ENCODE measurements at regions not wholly inside any gene's neighbourhood (a gene's known extent, or its start where the extent isn't known, plus 50 kb on each side); places are given as distances from the start of the nearest gene placed in this dataset.

- ChIA-PET POLR2A (no interaction called here), CTCF (ENCODE audit: low intra/inter-chr PET ratio, low total read pairs) (no interaction called here)
- peaks cover 73% of the 10 kb centered on the region; the same call in 1 of the 2 replicates for H3K9me3 ChIP-seq (ENCODE audit: low read length)
- H3K4me3 ChIP-seq (replicated peaks in 1 of 3; ENCODE audit: insufficient read depth in 1 of 3, low read depth in 2 of 3, low read length in 3 of 3) = no peak overlapping the region
- no peaks in the 10 kb centered on the region for H3K4me1 ChIP-seq (ENCODE audit: insufficient read depth, low read length)
- H3K27ac ChIP-seq (ENCODE audit: extremely low read length, insufficient read depth, low read length) = no peak overlapping the region
- FAIRE-seq (no peak), ATAC-seq (no peak), DNase-seq (ENCODE audit: low spot score) (no peak)
- intact Hi-C loops (cut with micrococcal nuclease; ENCODE audit: unreplicated experiment) (no loop called here), in situ Hi-C loops (cut with HindIII; ENCODE audit: extremely low pct_ligation_motif_present, low pct_unique_long_range_greater_than_20kb) (no loop called here)
- H2AFZ ChIP-seq (ENCODE audit: low read length) = no peak overlapping the region
- 5% methylated on average over 2 of the region's 2 CpGs for WGBS (ENCODE audit: low lambda C conversion rate)
- BruUV-seq (replicated peaks) = no TSS peak
- H4K20me1 ChIP-seq (ENCODE audit: insufficient read depth, low read length) = no peaks in the 10 kb centered on the region
- TF ChIP-seq KMT2A (CRISPR knock-in tag; IDR thresholded peaks at IDR 0.05) = no peak
- TF ChIP-seq RERE (CRISPR knock-in tag; IDR thresholded peaks at IDR 0.05; ENCODE audit: low read depth) = no peak
- TF ChIP-seq ZKSCAN1 (IDR thresholded peaks at IDR 0.05; ENCODE audit: low read length) = no peak
- TF ChIP-seq ZNF362 (CRISPR knock-in tag; IDR thresholded peaks at IDR 0.05; ENCODE audit: borderline replicate concordance) = no peak
- no peak for TF ChIP-seq ZBTB34 (CRISPR knock-in tag; IDR thresholded peaks at IDR 0.05)
- no peak for TF ChIP-seq ZBTB39 (CRISPR knock-in tag; IDR thresholded peaks at IDR 0.05)
- no peak for TF ChIP-seq ZNF337 (CRISPR knock-in tag; IDR thresholded peaks at IDR 0.05; ENCODE audit: borderline replicate concordance, low read depth)
- no peak for TF ChIP-seq ZNF234 (CRISPR knock-in tag; conservative IDR thresholded peaks at IDR 0.05)
- no peak for TF ChIP-seq DNMT3B (CRISPR knock-in tag; conservative IDR thresholded peaks at IDR 0.05)
- no peaks in the 10 kb centered on the region for H3K36me3 ChIP-seq (replicated peaks in 1 of 2; ENCODE audit: control insufficient read depth in 1 of 2, insufficient read depth in 2 of 2, low read length in 2 of 2)
- H3K27me3 ChIP-seq (ENCODE audit: control insufficient read depth in 1 of 2, insufficient read depth in 2 of 2, low read length in 2 of 2) = no peaks in the 10 kb centered on the region; a peak in 1 of 5 replicates
- no peak overlapping the region for H3K4me2 ChIP-seq (ENCODE audit: low read depth, low read length)
- H3K79me2 ChIP-seq (ENCODE audit: insufficient read depth, low read length) = no peaks in the 10 kb centered on the region
- no peak overlapping the region for H3K9ac ChIP-seq (ENCODE audit: insufficient read depth, low read depth, low read length)
These were observed 737.9 kb downstream of the GALC start for GRCh38 chr14:87255058-87255457.
